Effector CD8-positive, alpha-beta T cell (primary cell): ENCODE measurements at regions not wholly inside any gene's neighbourhood (a gene's known extent, or its start where the extent isn't known, plus 50 kb on each side); places are given as distances from the start of the nearest gene placed in this dataset.
"Not testable (repeated sequence)": the region's sequence is repeated elsewhere in the genome, so short reads cannot be mapped to it uniquely, and the experiment has no call there.

Source experiments
- DNase-seq: peaks from one replicate; lab custom pipeline; 2025; lab: John Stamatoyannopoulos, UW

GRCh38 chr5:101643794-101644193 is 652.3 kb downstream of the SLCO4C1 start:
- no peak for DNase-seq

GRCh38 chr5:101637599-101637998 is 658.5 kb downstream of the SLCO4C1 start:
- no peak for DNase-seq

GRCh38 chr5:101627770-101628169 is 668.3 kb downstream of the SLCO4C1 start:
- not testable (repeated sequence) for DNase-seq

- no peak for DNase-seq
These were observed 669.5 kb downstream of the SLCO4C1 start for GRCh38 chr5:101626572-101626971.

GRCh38 chr5:101611039-101611438 is 685.0 kb downstream of the SLCO4C1 start:
- DNase-seq: no peak

- DNase-seq: no peak
These were observed 687.8 kb downstream of the SLCO4C1 start for GRCh38 chr5:101608322-101608721.

GRCh38 chr5:101605700-101606099 is 690.4 kb downstream of the SLCO4C1 start:
- no peak for DNase-seq

- DNase-seq: no peak
These were observed 695.5 kb downstream of the SLCO4C1 start for GRCh38 chr5:101600614-101601013.

- DNase-seq: no peak
These were observed 687.3 kb upstream of the ST8SIA4 start for GRCh38 chr5:101590384-101590783.

GRCh38 chr5:101585366-101585765 is 682.3 kb upstream of the ST8SIA4 start:
- DNase-seq: no peak

GRCh38 chr5:101580591-101580990 is 677.5 kb upstream of the ST8SIA4 start:
- DNase-seq: no peak

- DNase-seq: no peak
These were observed 670.9 kb upstream of the ST8SIA4 start for GRCh38 chr5:101574017-101574416.

GRCh38 chr5:101561018-101561417 is 657.9 kb upstream of the ST8SIA4 start:
- no peak for DNase-seq

GRCh38 chr5:101543780-101544179 is 640.7 kb upstream of the ST8SIA4 start:
- no peak for DNase-seq

GRCh38 chr5:101539315-101539714 is 636.2 kb upstream of the ST8SIA4 start:
- no peak for DNase-seq

GRCh38 chr5:101535626-101536025 is 632.5 kb upstream of the ST8SIA4 start:
- no peak for DNase-seq

GRCh38 chr5:101534491-101535110 is 631.5 kb upstream of the ST8SIA4 start:
- no peak for DNase-seq

- no peak for DNase-seq
These were observed 629.3 kb upstream of the ST8SIA4 start for GRCh38 chr5:101532430-101532829.

GRCh38 chr5:101531026-101531425 is 627.9 kb upstream of the ST8SIA4 start:
- no peak for DNase-seq

- not testable (repeated sequence) for DNase-seq
These were observed 626.0 kb upstream of the ST8SIA4 start for GRCh38 chr5:101529094-101529493.

GRCh38 chr5:101520417-101520816 is 617.3 kb upstream of the ST8SIA4 start:
- no peak for DNase-seq

- no peak for DNase-seq
These were observed 614.7 kb upstream of the ST8SIA4 start for GRCh38 chr5:101517795-101518194.

- no peak for DNase-seq
These were observed 612.6 kb upstream of the ST8SIA4 start for GRCh38 chr5:101515721-101516120.

GRCh38 chr5:101505891-101506570 is 602.9 kb upstream of the ST8SIA4 start:
- DNase-seq: no peak
